Progenitor cell of endocrine pancreas (in vitro differentiated cells): ENCODE measurements at regions not wholly inside any gene's neighbourhood (a gene's known extent, or its start where the extent isn't known, plus 50 kb on each side); places are given as distances from the start of the nearest gene placed in this dataset.

ENCODE experiments used
- DNase-seq: peaks from one replicate; pipeline ENCODE4 v3.0.0; 2021; ENCODE audit warnings: low spot score; ENCODE audit not compliant: unreplicated experiment
- H3K27ac Mint-ChIP-seq: 2 replicates; pipeline ENCODE4 v1.8.0; 2021; ENCODE audit warnings: mild to moderate bottlenecking, moderate library complexity, mixed read lengths
- H3K27me3 Mint-ChIP-seq: 2 replicates; pipeline ENCODE4 v1.8.0; 2021; ENCODE audit warnings: mixed read lengths
- H3K36me3 Mint-ChIP-seq: 2 replicates; pipeline ENCODE4 v1.8.0; 2022; ENCODE audit warnings: mixed read lengths; ENCODE audit not compliant: insufficient read depth
- H3K4me1 Mint-ChIP-seq: 2 replicates; pipeline ENCODE4 v1.8.0; 2021; ENCODE audit warnings: low read depth, mixed read lengths
- H3K4me3 Mint-ChIP-seq: 2 replicates; pipeline ENCODE4 v1.8.0; 2021; ENCODE audit warnings: low read depth, mild to moderate bottlenecking, moderate library complexity, mixed read lengths
- H3K9me3 Mint-ChIP-seq: 2 replicates; pipeline ENCODE4 v1.8.0; 2021; ENCODE audit warnings: low read depth, mixed read lengths
- CTCF ChIP-seq: fragments of 200-600 bp; sonication (generic); IDR thresholded peaks from one replicate; pipeline ENCODE4 v1.5.0; 2021; ENCODE audit warnings: antibody characterized with exemption, mild to moderate bottlenecking; ENCODE audit not compliant: unreplicated experiment

- Mint-ChIP-seq H3K27ac (no peak overlapping the region), H3K9me3 (no peaks in the 10 kb centered on the region), H3K36me3 (no peaks in the 10 kb centered on the region), H3K27me3 (peaks cover 50% of the 10 kb centered on the region), H3K4me1 (no peaks in the 10 kb centered on the region), H3K4me3 (no peak overlapping the region)
- no peak for TF ChIP-seq CTCF
- no peak for DNase-seq
These were observed 62.0 kb upstream of the SIMC1 start for GRCh38 chr5:176176231-176176630.

DNA sequence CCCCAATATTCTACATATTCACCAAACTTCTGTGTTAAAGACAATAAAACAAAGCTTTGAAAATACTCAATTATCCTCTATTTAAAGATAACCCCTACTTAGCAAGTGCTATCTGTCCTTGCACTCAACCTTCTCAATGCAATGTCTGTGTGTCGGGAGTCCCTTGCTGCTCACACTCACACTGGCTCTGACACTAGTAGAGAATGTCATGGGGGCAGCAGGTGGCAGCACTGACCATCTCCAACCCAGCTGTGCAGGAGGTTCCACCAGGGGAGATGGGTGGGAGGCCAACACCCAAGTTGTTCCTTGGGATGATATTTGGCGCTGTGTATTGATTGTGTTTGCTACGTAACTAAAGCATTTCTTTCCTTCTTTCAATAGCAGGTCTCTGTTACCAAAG is 59.4 kb upstream of the SIMC1 start:
- Mint-ChIP-seq H3K9me3 (no peaks in the 10 kb centered on the region), H3K27me3 (peaks cover 57% of the 10 kb centered on the region), H3K36me3 (no peaks in the 10 kb centered on the region), H3K4me1 (no peaks in the 10 kb centered on the region), H3K27ac (no peak overlapping the region), H3K4me3 (no peak overlapping the region)
- no peak for DNase-seq
- no peak for TF ChIP-seq CTCF

DNA sequence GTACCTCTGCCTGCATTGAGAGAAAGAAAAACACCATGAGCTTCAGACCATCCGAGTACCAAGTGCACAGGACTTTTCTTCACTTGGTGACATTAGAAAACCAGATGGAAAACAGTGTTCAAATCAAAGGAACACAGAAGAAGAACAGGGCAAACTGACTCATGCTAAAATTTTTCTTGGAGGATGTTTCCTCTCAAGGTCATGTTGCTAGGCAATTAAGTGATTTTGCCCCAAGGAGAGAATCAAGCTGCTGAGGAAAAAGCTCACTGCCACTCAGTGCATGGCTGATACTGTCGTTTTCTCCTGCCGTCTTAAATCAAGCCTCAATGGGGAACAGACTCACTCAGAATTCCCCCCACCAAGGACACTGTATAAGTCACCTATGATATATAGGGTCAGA is 57.9 kb upstream of the SIMC1 start:
- Mint-ChIP-seq H3K27ac (no peak overlapping the region), H3K27me3 (peaks cover 60% of the 10 kb centered on the region), H3K9me3 (no peaks in the 10 kb centered on the region), H3K4me1 (no peaks in the 10 kb centered on the region), H3K4me3 (no peak overlapping the region), H3K36me3 (no peaks in the 10 kb centered on the region)
- TF ChIP-seq CTCF, result no peak
- no peak for DNase-seq

- H3K4me3 Mint-ChIP-seq, result no peak overlapping the region
- peaks cover 58% of the 10 kb centered on the region for H3K27me3 Mint-ChIP-seq
- no peaks in the 10 kb centered on the region for H3K4me1 Mint-ChIP-seq
- no peaks in the 10 kb centered on the region for H3K36me3 Mint-ChIP-seq
- TF ChIP-seq CTCF, result no peak
- no peak for DNase-seq
- no peak overlapping the region for H3K27ac Mint-ChIP-seq
- H3K9me3 Mint-ChIP-seq, result no peaks in the 10 kb centered on the region
These were observed 57.4 kb upstream of the SIMC1 start for GRCh38 chr5:176180781-176181180.

GRCh38 chr5:176181271-176181855 is 56.9 kb upstream of the SIMC1 start:
- Mint-ChIP-seq H3K27ac (no peak overlapping the region), H3K36me3 (no peaks in the 10 kb centered on the region), H3K4me1 (no peaks in the 10 kb centered on the region), H3K27me3 (peaks cover 55% of the 10 kb centered on the region), H3K9me3 (no peaks in the 10 kb centered on the region), H3K4me3 (no peak overlapping the region)
- no peak for TF ChIP-seq CTCF
- DNase-seq, result no peak
